ENCODE measurements at regions not wholly inside any gene's neighbourhood (a gene's known extent, or its start where the extent isn't known, plus 50 kb on each side); places are given as distances from the start of the nearest gene placed in this dataset.

- no peaks in the 10 kb centered on the region for H3K36me3 ChIP-seq (replicated peaks in 1 of 2)
- TF ChIP-seq POLR2A (IDR thresholded peaks at IDR 0.05) (no peak), CTCF (IDR thresholded peaks at IDR 0.05) (no peak)
- intact Hi-C loops (cut with DNase I) = no loop called here
- no peaks in the 10 kb centered on the region for H3K4me1 ChIP-seq (replicated peaks in 1 of 2)
- 86 to 91% (median 89%) methylated on average over 4 of the region's 4 CpGs for WGBS, 4 donors
- no peak overlapping the region for H3K4me3 ChIP-seq
- no peaks in the 10 kb centered on the region for H3K27me3 ChIP-seq
- no peak overlapping the region for H3K27ac ChIP-seq
- H3K9me3 ChIP-seq (replicated peaks in 1 of 3) = no peaks in the 10 kb centered on the region
- no peak for DNase-seq
Measured at GRCh38 chr7:13062631-13063030, 375.2 kb downstream of the ARL4A start.

GRCh38 chr7:13067036-13067435 lies 379.6 kb downstream of the ARL4A start:
- WGBS, 4 donors = 65 to 78% (median 72%) methylated on average over 5 of the region's 5 CpGs

DNA sequence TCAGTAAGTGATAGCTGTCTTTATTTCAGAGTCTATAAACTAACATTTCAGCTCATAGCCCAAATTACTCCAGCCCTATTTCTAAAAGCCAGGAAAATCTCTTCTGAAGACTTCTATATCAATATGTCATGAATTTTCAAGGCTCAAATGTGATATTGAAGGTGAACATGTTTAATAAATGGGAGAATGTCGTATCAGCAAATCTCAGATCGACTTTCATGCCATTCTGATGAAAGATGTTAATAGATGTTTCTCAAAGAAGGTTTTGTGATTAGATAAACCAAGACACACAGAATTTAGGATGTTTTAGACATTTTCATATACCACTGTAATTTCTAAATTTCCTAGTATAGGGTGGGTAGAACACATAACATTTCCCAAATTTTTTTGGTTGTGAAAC lies 380.6 kb downstream of the ARL4A start:
- intact Hi-C loops (cut with DNase I) = no loop called here
- no peak overlapping the region for H3K4me3 ChIP-seq
- TF ChIP-seq POLR2A (IDR thresholded peaks at IDR 0.05) (no peak), CTCF (IDR thresholded peaks at IDR 0.05) (no peak)
- H3K36me3 ChIP-seq (replicated peaks in 1 of 2) = no peaks in the 10 kb centered on the region
- no peaks in the 10 kb centered on the region for H3K27me3 ChIP-seq
- WGBS, 4 donors = 56 to 70% (median 66%) methylated on average over 2 of the region's 2 CpGs
- H3K9me3 ChIP-seq (replicated peaks in 1 of 3) = no peaks in the 10 kb centered on the region
- no peak for DNase-seq
- no peak overlapping the region for H3K27ac ChIP-seq
- H3K4me1 ChIP-seq (replicated peaks in 1 of 2) = no peaks in the 10 kb centered on the region

More at GRCh38 chr7:13067036-13067435, 379.6 kb downstream of the ARL4A start:
- no peak overlapping the region for H3K27ac ChIP-seq
- H3K4me3 ChIP-seq = no peak overlapping the region
- H3K27me3 ChIP-seq = no peaks in the 10 kb centered on the region
- intact Hi-C loops (cut with DNase I) = no loop called here
- TF ChIP-seq POLR2A (IDR thresholded peaks at IDR 0.05) (no peak), CTCF (IDR thresholded peaks at IDR 0.05) (no peak)
- no peak for DNase-seq
- no peaks in the 10 kb centered on the region for H3K36me3 ChIP-seq (replicated peaks in 1 of 2)
- H3K9me3 ChIP-seq (replicated peaks in 1 of 3) = no peaks in the 10 kb centered on the region
- no peaks in the 10 kb centered on the region for H3K4me1 ChIP-seq (replicated peaks in 1 of 2)

DNA sequence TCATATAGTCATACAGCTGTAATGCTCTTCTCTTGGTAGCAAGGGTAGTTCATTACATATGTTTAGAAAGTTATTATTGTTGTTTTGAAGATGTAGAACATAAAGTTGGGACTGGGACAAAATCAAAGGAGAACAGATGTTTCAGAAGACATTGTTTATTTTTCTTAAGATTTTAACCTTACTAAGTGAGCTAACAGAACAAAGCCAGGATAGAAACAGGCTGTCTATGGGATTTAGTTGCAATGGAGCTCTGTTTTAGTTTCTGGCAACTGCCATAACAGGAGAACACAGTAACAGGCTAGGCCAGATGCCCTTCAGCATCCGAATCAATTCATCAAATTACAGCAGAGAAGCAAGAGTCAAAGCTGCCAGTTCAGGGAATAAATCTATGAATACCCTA lies 382.4 kb downstream of the ARL4A start:
- H3K9me3 ChIP-seq (replicated peaks in 1 of 3) = no peaks in the 10 kb centered on the region
- intact Hi-C loops (cut with DNase I) = no loop called here
- no peak for TF ChIP-seq CTCF (IDR thresholded peaks at IDR 0.05)
- no peak for TF ChIP-seq POLR2A (IDR thresholded peaks at IDR 0.05)
- H3K4me3 ChIP-seq = no peak overlapping the region
- DNase-seq = no peak
- H3K4me1 ChIP-seq (replicated peaks in 1 of 2) = no peaks in the 10 kb centered on the region
- 67 to 85% (median 69%) methylated on average over 1 of the region's 1 CpG for WGBS, 4 donors
- no peaks in the 10 kb centered on the region for H3K36me3 ChIP-seq (replicated peaks in 1 of 2)
- H3K27me3 ChIP-seq = no peaks in the 10 kb centered on the region
- no peak overlapping the region for H3K27ac ChIP-seq
